Fibroblast of upper back skin (primary cell): ENCODE measurements at regions not wholly inside any gene's neighbourhood (a gene's known extent, or its start where the extent isn't known, plus 50 kb on each side); places are given as distances from the start of the nearest gene placed in this dataset.
"Not testable (repeated sequence)": the region's sequence is repeated elsewhere in the genome, so short reads cannot be mapped to it uniquely, and the experiment has no call there.

Source experiments
- DNase-seq: peaks from one replicate; pipeline ENCODE4 v3.0.0-alpha.2; 2013

- no peak for DNase-seq
Observed at GRCh38 chr6:168871642-168872315, 381.9 kb downstream of the THBS2 start.

- DNase-seq = no peak
Observed at GRCh38 chr6:168870982-168871381, 382.7 kb downstream of the THBS2 start.

- DNase-seq = no peak
Observed at GRCh38 chr6:168867247-168868102, 386.2 kb downstream of the THBS2 start.

DNA sequence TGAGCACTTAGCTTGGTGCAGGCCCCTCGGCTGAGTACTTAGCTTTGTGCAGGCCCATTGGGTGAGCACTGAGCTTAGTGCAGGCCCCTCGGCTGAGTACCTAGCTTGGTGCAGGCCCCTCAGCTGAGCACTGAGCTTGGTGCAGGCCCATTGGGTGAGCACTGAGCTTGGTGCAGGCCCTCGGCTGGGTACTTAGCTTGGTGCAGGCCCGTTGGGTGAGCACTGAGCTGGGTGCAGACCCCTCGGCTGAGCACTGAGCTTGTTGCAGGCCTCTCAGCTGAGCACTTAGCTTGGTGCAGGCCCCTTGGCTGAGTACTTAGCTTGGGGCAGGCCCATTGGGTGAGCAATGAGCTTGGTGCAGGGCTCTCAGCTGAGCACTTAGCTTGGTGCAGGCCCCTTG, 387.1 kb downstream of the THBS2 start:
- no peak for DNase-seq

DNA sequence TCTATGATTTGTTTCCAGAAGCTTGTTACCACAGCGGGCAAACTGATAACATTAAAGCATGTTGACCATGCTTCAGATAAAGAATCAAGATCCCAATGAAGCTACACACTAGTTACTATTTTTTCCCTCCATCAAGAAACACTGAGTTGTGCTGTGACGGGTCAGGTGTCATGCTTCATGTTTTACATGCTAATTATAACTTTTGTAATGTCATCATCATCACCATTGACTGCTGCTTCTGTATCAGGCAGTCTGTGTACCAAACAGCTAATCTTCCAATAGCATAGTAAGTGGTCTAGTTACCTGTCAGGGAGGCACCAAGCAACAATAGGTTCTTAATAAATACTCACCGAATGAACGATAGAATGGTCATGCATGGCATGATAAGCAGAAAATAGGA, 388.1 kb downstream of the THBS2 start:
- DNase-seq = no peak

- no peak for DNase-seq
Observed at GRCh38 chr6:168864541-168865460, 388.8 kb downstream of the THBS2 start.

DNA sequence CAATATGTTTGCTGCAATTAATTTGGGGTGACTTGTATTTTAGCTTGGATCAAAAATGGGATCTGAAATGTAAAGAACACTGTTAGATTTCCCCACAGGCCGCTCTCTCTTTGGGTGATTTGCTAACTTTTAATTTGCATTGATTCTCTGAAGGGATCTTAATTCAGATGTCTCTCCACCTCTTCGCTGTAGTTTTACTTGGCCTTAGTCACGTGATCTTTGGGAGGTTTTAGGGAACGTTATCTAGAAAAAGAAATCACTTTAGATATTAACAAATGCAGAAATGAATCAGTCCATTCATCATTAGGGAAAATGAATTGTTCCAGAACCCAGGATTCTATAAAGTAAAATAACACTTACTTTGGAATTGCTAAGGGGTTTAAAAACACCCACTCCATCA, 390.2 kb downstream of the THBS2 start:
- no peak for DNase-seq

GRCh38 chr6:168862346-168862980, 391.2 kb downstream of the THBS2 start:
- no peak for DNase-seq

DNA sequence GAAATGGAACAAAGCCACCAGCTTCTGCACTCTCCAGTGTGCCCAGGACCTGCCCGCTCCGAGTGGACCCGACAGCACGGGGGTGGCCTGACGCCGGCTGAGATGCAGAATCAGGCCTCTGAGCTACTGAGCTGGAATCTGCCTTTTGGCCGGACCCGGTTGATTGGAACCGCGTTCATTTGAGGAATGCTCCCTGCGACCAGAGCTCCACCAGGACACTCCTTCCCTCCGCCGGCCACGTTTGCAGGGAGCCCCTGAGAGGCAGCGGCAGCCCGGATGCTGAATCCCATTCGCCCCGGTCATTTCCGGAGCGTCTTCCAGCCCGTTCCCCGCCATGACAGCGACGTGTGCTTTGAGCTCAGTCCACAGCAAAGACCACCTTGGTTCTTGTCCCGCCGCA, 392.7 kb downstream of the THBS2 start:
- no peak for DNase-seq

DNA sequence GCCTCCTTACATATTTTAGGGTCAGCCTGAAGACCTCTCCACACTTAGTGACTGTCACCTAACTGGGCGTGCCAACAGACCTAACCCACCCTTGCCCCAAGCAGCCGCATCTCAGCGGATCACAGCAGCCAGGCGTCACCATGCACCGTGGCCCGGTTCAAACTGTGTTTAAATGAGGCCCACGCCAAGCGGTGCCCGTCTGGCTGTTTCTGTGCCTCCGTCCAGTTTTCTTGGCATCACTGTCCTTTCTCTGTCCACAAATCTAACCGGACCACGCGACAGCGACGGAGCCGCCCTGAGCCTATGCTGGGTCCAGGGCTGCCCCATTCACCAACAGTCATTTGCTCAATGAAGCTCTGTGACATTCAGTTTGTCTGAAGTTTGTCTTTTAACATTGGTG, 393.3 kb downstream of the THBS2 start:
- no peak for DNase-seq

DNA sequence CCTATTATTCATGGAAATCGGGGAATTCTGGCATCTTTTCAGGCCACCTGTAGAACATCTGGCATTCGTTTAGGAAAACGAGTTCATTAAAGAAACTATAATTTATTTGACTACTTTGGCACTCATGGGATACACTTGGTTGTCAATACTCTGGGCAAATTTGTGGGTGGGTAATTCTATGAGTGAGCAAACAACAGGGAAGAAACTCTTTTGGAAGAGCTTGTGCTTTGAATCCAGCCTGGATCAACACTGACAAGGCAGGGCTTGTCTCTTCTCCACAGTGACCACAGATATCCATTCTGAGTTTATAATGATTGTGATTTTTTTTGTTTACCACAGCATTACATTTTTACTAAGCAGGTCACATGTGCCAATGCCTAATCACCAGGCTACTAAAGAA, 394.7 kb downstream of the THBS2 start:
- DNase-seq = no peak

- no peak for DNase-seq
Observed at GRCh38 chr6:168856914-168857313, 396.7 kb downstream of the THBS2 start.

DNA sequence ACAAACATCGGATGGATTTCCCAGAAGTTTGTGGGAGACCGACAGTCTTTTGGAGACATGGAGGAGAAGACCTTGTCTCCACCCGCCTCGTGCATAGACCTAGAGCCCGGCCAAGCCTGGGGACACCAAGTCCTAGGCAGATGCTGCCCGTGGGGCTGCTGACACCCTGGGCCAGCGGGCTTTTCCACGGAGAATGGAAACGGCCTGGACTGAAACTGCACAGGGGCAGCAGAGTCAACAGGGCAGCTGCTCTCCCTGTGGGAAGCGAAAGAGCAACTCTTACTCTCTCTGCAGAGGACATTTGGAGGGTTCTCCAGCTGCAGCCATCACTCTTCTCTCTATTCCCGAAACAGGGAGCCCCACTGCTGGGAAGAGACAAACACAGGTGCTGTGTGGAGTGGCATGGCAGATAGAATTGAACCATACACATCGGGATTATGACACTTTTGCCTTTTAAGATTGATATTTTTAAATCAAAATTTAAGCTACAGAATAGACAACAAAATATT, 401.2 kb downstream of the THBS2 start:
- DNase-seq = no peak

DNA sequence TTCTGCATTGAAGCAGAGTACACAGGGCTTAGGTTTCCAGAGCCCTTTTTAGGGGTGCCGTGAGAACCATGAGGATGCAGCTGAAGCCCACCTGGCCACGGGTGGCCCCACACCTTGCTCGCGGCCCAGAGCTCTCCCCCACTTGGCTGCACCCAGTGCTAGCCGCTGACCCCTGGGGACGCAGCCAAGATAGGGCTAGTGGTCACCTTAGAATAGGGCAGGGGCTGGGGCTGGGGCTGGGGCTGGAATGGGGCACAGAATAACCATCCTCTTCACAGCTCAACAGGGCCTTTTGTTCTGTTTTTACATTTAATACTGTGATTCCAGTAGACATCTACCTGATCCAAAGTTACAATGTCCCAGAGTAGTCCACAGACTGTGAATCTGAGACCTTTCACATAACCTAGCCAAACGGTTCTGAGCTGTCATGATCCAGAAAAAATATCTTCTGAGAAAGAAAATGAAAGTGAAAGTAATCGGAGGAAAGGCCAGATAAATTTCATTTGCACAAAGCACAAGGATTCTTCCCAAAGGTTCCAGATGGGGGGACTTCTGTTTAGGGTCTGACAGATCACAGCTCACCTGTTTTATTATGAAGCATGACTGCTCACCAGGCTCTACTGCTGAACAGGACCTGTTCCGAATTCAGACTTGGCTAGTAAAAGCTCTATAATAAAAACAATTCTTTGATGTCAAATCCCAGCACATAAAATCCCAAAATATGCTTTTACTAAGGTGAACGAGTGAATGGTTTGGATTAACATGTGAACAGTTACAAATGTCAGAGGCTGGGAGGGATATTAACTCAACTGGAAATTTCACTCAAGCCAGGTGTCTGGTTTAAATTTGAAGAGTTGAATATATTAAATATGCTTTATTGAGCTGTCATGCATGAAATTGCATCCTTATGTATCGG, 401.9 kb downstream of the THBS2 start:
- no peak for DNase-seq

DNA sequence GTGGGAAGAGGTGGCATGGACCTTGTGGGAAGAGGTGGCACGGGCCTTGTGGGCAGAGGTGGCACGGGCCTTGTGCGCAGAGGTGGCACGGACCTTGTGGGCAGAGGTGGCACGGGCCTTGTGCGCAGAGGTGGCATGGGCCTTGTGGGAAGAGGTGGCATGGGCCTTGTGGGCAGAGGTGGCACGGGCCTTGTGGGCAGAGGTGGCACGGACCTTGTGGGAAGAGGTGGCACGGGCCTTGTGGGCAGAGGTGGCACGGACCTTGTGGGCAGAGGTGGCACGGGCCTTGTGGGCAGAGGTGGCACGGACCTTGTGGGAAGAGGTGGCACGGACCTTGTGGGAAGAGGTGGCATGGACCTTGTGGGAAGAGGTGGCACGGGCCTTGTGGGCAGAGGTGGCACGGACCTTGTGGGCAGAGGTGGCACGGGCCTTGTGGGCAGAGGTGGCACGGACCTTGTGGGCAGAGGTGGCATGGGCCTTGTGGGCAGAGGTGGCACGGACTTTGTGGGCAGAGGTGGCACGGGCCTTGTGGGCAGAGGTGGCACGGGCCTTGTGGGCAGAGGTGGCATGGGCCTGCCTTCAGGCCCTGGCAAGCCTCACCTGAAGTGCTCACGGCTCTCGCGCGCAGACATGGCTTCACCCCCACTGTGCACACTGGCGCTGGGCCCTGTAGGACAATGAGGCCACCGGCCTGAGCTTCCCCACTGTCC, 403.5 kb downstream of the THBS2 start:
- not testable (repeated sequence) for DNase-seq

GRCh38 chr6:168849459-168849858, 404.2 kb downstream of the THBS2 start:
- no peak for DNase-seq

DNA sequence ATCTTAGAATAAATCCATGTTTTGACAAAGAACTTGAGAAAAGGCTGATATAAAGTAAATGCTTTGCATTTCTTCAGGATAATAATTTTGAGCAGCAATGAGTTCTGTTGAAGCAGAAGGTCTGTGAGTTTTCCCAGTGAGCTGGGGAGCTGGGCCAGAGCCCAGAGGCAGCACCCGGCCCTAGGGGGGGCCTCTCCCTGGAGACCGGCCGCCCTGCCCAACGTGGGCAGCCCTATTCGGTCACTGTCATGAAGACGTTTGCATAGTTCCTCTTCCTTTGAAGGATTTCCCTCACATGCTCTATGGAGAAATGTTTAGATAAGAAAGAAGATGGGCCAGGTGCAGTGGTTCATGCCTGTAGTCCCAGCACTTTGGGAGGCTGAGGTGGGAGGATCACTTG, 404.8 kb downstream of the THBS2 start:
- DNase-seq = no peak

- DNase-seq = no peak
Observed at GRCh38 chr6:168844821-168845609, 404.0 kb downstream of the SMOC2 start.

- not testable (repeated sequence) for DNase-seq
Observed at GRCh38 chr6:168842632-168843212, 401.7 kb downstream of the SMOC2 start.
